ENCODE measurements at regions not wholly inside any gene's neighbourhood (a gene's known extent, or its start where the extent isn't known, plus 50 kb on each side); places are given as distances from the start of the nearest gene placed in this dataset.

DNA sequence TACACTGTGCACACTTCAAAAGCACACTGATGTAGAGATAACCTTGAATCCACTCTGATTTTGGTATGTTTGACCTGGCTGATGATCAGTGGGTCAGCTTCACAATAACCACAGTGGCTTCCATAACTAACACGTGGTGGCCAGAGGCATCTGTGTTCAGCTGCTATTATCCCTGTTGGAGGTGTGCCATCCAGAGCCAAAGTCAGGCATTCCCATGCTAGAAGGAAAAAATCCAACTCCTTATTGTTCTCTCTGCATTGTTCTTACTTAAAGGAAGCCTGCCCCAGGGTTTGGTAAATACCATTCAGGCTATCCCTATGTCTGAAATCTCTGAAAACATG lies 127.3 kb upstream of the MON1B start:
- no peak overlapping the region for H3K4me3 ChIP-seq
- TF ChIP-seq EZH2phosphoT487 (IDR thresholded peaks at IDR 0.05; ENCODE audit: insufficient read depth, low read depth) (no peak), EZH2 (IDR thresholded peaks at IDR 0.05; ENCODE audit: insufficient read depth, poor library complexity, severe bottlenecking) (no peak)
- in situ Hi-C loops (cut with MboI), result no loop called here
- no peaks in the 10 kb centered on the region for H3K79me2 ChIP-seq (ENCODE audit: insufficient read depth)
- no peak overlapping the region for H3K9ac ChIP-seq
- no peaks in the 10 kb centered on the region for H3K27me3 ChIP-seq (replicated peaks; ENCODE audit: insufficient read depth)
- no peak overlapping the region for H3K27ac ChIP-seq
- H4K20me1 ChIP-seq (ENCODE audit: insufficient read depth), result no peaks in the 10 kb centered on the region
- 0 to 4% methylated on average over 1 of the region's 1 CpG for WGBS, 2 experiments (ENCODE audit: low coverage in 1 of 2, low lambda C conversion rate in 2 of 2, missing lambda C conversion rate in 2 of 2)
- no peaks in the 10 kb centered on the region for H3K36me3 ChIP-seq (ENCODE audit: low read depth)
- no peaks in the 10 kb centered on the region for H3K9me2 ChIP-seq (ENCODE audit: insufficient read depth)
- H2AFZ ChIP-seq, result no peak overlapping the region
- no peaks in the 10 kb centered on the region for H3K9me3 ChIP-seq (ENCODE audit: low read depth)
- no peak for DNase-seq
- H3K4me1 ChIP-seq (ENCODE audit: insufficient read depth), result no peaks in the 10 kb centered on the region
- H3K4me2 ChIP-seq (ENCODE audit: unreplicated experiment), result no peak overlapping the region
- H3F3A ChIP-seq (ENCODE audit: insufficient read depth), result no peaks in the 10 kb centered on the region

DNA sequence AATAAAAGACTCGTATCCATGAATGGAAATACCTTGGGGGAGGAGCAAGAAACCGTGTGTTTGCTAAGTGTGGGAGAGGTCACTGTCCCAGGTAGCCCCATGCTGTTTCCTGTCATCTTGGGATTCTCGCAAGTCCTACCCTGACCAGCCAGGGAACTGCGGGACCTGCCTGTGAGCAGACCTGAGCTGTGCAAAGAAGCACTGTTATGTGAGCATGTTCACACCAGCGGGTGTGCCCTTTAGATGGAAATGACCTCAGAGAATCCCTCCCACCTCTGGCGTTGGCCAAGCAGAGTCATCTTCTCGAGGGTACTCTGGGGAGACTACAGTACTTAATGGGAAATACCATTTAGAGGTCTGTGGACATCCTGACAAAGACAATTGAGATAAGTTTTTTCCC lies 127.0 kb upstream of the MON1B start:
- in situ Hi-C loops (cut with MboI), result no loop called here
- H3K4me2 ChIP-seq (ENCODE audit: unreplicated experiment), result no peak overlapping the region
- TF ChIP-seq EZH2phosphoT487 (IDR thresholded peaks at IDR 0.05; ENCODE audit: insufficient read depth, low read depth) (no peak), EZH2 (IDR thresholded peaks at IDR 0.05; ENCODE audit: insufficient read depth, poor library complexity, severe bottlenecking) (no peak)
- H2AFZ ChIP-seq, result no peak overlapping the region
- no peak overlapping the region for H3K4me3 ChIP-seq
- H3K36me3 ChIP-seq (ENCODE audit: low read depth), result no peaks in the 10 kb centered on the region
- H4K20me1 ChIP-seq (ENCODE audit: insufficient read depth), result no peaks in the 10 kb centered on the region
- H3K79me2 ChIP-seq (ENCODE audit: insufficient read depth), result no peaks in the 10 kb centered on the region
- no peaks in the 10 kb centered on the region for H3F3A ChIP-seq (ENCODE audit: insufficient read depth)
- no peaks in the 10 kb centered on the region for H3K27me3 ChIP-seq (replicated peaks; ENCODE audit: insufficient read depth)
- no peak overlapping the region for H3K27ac ChIP-seq
- H3K4me1 ChIP-seq (ENCODE audit: insufficient read depth), result no peaks in the 10 kb centered on the region
- 36 to 48% methylated on average over 7 of the region's 7 CpGs for WGBS, 2 experiments (ENCODE audit: low coverage in 1 of 2, low lambda C conversion rate in 2 of 2, missing lambda C conversion rate in 2 of 2)
- no peaks in the 10 kb centered on the region for H3K9me2 ChIP-seq (ENCODE audit: insufficient read depth)
- no peak for DNase-seq
- H3K9me3 ChIP-seq (ENCODE audit: low read depth), result no peaks in the 10 kb centered on the region
- no peak overlapping the region for H3K9ac ChIP-seq

DNA sequence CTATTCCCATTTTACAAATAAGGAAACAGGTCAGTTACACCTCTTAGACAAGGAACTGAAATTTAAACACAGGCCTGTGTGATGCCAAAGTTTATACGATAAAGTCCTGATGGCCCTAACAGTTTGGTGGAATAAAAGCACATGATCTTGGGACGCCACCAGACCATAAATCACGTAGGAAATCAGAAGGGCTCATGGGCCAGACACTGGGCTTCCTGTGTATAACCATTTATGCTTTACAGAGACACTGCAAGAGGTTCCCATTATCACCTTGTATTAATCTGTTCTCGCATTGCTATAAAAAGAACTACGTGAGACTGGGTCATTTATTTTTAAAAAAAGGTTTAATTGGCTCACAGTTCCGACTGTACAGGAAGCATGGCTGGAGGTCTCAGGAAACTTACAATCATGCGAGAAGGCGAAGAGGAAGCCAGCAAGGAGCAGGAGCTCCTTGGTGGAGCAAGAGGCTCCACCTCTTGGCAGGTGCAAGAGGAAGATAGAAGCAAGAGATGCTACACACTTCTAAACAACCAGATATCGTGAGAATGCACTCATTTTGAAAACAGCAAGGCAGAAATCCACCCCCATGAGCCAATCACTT lies 124.0 kb upstream of the MON1B start:
- H3K79me2 ChIP-seq (ENCODE audit: insufficient read depth), result no peaks in the 10 kb centered on the region
- no peaks in the 10 kb centered on the region for H4K20me1 ChIP-seq (ENCODE audit: insufficient read depth)
- no peaks in the 10 kb centered on the region for H3K36me3 ChIP-seq (ENCODE audit: low read depth)
- TF ChIP-seq EZH2phosphoT487 (IDR thresholded peaks at IDR 0.05; ENCODE audit: insufficient read depth, low read depth) (no peak), EZH2 (IDR thresholded peaks at IDR 0.05; ENCODE audit: insufficient read depth, poor library complexity, severe bottlenecking) (no peak)
- no peaks in the 10 kb centered on the region for H3K27me3 ChIP-seq (replicated peaks; ENCODE audit: insufficient read depth)
- in situ Hi-C loops (cut with MboI), result no loop called here
- H3K4me3 ChIP-seq, result no peak overlapping the region
- H2AFZ ChIP-seq, result no peak overlapping the region
- no peak overlapping the region for H3K27ac ChIP-seq
- H3K9ac ChIP-seq, result no peak overlapping the region
- H3K9me3 ChIP-seq (ENCODE audit: low read depth), result no peaks in the 10 kb centered on the region
- WGBS, 2 experiments (ENCODE audit: low coverage in 1 of 2, low lambda C conversion rate in 2 of 2, missing lambda C conversion rate in 2 of 2), result 41 to 50% methylated on average over 9 of the region's 9 CpGs
- DNase-seq, result no peak
- no peaks in the 10 kb centered on the region for H3F3A ChIP-seq (ENCODE audit: insufficient read depth)
- no peaks in the 10 kb centered on the region for H3K9me2 ChIP-seq (ENCODE audit: insufficient read depth)
- no peak overlapping the region for H3K4me2 ChIP-seq (ENCODE audit: unreplicated experiment)
- H3K4me1 ChIP-seq (ENCODE audit: insufficient read depth), result no peaks in the 10 kb centered on the region

DNA sequence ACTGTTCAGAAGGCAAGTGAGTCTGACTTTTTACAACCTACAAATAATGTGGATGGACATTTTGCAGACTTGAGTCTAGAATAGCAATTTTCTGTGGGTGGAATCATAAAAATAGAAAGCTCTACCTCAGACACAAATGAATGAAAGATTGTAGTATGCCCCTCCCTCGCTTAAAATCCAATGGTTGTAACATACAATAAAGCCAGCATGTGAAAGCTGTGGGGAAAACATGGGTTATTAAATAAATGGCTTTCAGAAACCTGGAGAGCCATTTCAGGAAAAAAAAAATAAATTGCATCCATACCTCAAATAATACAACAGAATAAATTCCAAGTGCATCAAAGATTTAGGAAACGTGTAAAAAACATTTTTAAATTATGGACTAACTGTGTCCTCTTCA lies 123.1 kb upstream of the MON1B start:
- Histone ChIP-seq H3K9me2 (ENCODE audit: insufficient read depth) (no peaks in the 10 kb centered on the region), H3K27ac (no peak overlapping the region), H3K4me3 (no peak overlapping the region), H3K9me3 (ENCODE audit: low read depth) (no peaks in the 10 kb centered on the region), H3K9ac (no peak overlapping the region), H2AFZ (no peak overlapping the region), H3K36me3 (ENCODE audit: low read depth) (no peaks in the 10 kb centered on the region), H3F3A (ENCODE audit: insufficient read depth) (no peaks in the 10 kb centered on the region), H3K27me3 (replicated peaks; ENCODE audit: insufficient read depth) (no peaks in the 10 kb centered on the region), H4K20me1 (ENCODE audit: insufficient read depth) (no peaks in the 10 kb centered on the region), H3K79me2 (ENCODE audit: insufficient read depth) (no peaks in the 10 kb centered on the region), H3K4me1 (ENCODE audit: insufficient read depth) (no peaks in the 10 kb centered on the region), H3K4me2 (ENCODE audit: unreplicated experiment) (no peak overlapping the region)
- WGBS, 2 experiments (ENCODE audit: low coverage in 1 of 2, low lambda C conversion rate in 2 of 2, missing lambda C conversion rate in 2 of 2), result 5% methylated on average over 2 of the region's 2 CpGs
- TF ChIP-seq EZH2 (IDR thresholded peaks at IDR 0.05; ENCODE audit: insufficient read depth, poor library complexity, severe bottlenecking), result no peak
- no peak for TF ChIP-seq EZH2phosphoT487 (IDR thresholded peaks at IDR 0.05; ENCODE audit: insufficient read depth, low read depth)
- in situ Hi-C loops (cut with MboI), result no loop called here
- DNase-seq, result no peak

DNA sequence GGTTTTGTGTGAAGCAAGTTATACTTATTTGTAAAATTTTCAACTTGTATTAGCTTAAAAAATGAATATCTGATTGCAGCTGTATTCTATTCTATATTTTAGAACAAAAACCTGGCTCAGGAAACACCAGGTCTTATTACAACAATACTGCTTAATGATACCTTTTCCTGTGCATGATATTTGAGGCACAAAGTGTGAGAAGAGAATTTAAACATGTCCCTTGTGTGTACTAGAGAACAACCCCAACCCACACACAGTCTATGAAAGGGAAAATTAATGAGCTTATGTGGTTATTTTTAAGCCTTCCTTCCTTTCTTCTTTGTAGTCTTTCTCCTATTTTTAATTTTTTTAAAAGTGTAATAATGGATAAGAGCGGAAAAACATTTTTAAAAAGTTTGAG lies 122.6 kb upstream of the MON1B start:
- Histone ChIP-seq H3K79me2 (ENCODE audit: insufficient read depth) (no peaks in the 10 kb centered on the region), H3K36me3 (ENCODE audit: low read depth) (no peaks in the 10 kb centered on the region), H3F3A (ENCODE audit: insufficient read depth) (no peaks in the 10 kb centered on the region), H2AFZ (no peak overlapping the region), H3K4me2 (ENCODE audit: unreplicated experiment) (no peak overlapping the region), H3K9me2 (ENCODE audit: insufficient read depth) (no peaks in the 10 kb centered on the region), H4K20me1 (ENCODE audit: insufficient read depth) (no peaks in the 10 kb centered on the region), H3K4me1 (ENCODE audit: insufficient read depth) (no peaks in the 10 kb centered on the region), H3K27ac (no peak overlapping the region), H3K27me3 (replicated peaks; ENCODE audit: insufficient read depth) (no peaks in the 10 kb centered on the region), H3K4me3 (no peak overlapping the region), H3K9me3 (ENCODE audit: low read depth) (no peaks in the 10 kb centered on the region), H3K9ac (no peak overlapping the region)
- no peak for DNase-seq
- in situ Hi-C loops (cut with MboI), result no loop called here
- WGBS, 2 experiments (ENCODE audit: low coverage in 1 of 2, low lambda C conversion rate in 2 of 2, missing lambda C conversion rate in 2 of 2), result 27 to 56% methylated on average over 1 of the region's 1 CpG
- no peak for TF ChIP-seq EZH2 (IDR thresholded peaks at IDR 0.05; ENCODE audit: insufficient read depth, poor library complexity, severe bottlenecking)
- TF ChIP-seq EZH2phosphoT487 (IDR thresholded peaks at IDR 0.05; ENCODE audit: insufficient read depth, low read depth), result no peak
